Fibroblast of upper back skin (primary cell): ENCODE measurements at regions not wholly inside any gene's neighbourhood (a gene's known extent, or its start where the extent isn't known, plus 50 kb on each side); places are given as distances from the start of the nearest gene placed in this dataset.
A peak's percentile ranks its signal among the peaks of the same experiment; 100 is the strongest.

ENCODE experiments used
- DNase-seq: peaks from one replicate; pipeline ENCODE4 v3.0.0-alpha.2; 2013

GRCh38 chr15:35663956-35664355 is 118.0 kb upstream of the DPH6 start:
- DNase-seq = no peak

- DNase-seq = no peak
Measured at GRCh38 chr15:35665896-35666536, 120.1 kb upstream of the DPH6 start.

- DNase-seq = no peak
Measured at GRCh38 chr15:35667908-35668307, 121.9 kb upstream of the DPH6 start.

DNA sequence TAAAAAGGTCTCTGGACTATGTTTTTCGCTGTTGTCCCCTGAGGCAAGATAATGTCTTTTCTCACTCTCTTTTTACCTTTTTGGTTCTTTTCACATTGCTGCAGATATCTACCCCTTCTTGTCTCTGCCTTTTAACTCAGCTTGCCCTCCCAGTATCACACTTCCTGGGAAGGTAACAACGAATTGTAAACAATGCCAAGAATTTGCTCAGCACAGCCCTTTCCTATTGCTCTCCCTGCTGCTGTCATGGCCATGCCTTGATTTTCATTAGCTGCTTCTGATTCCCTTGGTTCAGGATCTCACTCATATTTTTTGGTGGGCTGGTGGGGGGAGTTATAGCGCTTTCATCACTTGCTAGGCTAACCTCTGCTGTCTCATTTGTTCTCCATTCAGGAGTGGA is 123.1 kb upstream of the DPH6 start:
- DNase-seq = no peak

DNA sequence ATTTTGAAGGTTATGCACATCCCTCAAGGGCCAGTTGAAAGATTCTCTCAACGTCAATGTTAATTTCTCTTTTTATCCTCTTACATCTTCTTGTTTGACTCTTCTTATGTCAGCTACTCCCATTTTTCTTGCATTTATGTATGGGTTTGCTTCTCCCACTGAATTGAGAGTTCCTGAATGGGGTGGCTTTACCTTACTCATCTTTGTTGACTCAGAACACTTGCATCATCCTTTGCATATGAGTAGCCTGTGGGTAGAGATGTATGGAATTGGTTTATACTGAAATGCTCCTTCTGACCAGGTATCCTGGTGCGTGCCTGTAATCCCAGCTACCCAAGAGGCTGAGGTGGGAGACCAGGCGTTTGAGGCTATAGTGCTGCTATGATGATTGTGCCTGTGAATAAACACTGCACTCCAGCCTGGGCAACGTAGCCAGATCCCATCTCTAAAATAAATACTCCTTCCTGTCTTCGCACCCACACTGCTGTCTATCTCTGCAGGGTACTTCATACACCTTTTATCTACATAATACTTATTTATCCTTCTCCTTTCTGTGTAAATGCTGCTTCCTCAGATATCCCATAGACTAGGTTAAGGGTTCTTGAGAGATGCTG is 123.6 kb upstream of the DPH6 start:
- peak; percentile 42 for DNase-seq

- no peak for DNase-seq
Measured at GRCh38 chr15:35671197-35671596, 125.2 kb upstream of the DPH6 start.

DNA sequence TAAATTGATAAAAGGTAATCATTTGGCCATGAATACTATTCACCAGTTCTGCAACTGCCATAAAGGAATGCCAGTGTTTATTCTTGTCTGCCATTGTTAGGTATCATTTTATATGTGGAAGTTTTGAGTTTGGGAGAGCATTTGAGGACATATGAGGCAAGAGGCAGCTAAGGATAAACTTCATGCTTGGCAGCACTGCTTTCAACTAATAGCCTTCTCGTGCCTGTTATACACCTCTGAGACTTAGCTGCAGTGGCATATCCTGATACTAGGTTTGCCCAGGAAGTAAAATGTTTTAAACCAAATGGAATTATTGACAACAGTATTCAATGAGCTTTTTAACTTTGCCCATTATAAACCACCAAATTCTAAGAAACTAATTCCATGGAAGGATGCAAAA is 126.0 kb upstream of the DPH6 start:
- DNase-seq = no peak

- DNase-seq = no peak
Measured at GRCh38 chr15:35673093-35673684, 127.2 kb upstream of the DPH6 start.

GRCh38 chr15:35674873-35675781 is 129.2 kb upstream of the DPH6 start:
- peak; percentile 73 for DNase-seq

DNA sequence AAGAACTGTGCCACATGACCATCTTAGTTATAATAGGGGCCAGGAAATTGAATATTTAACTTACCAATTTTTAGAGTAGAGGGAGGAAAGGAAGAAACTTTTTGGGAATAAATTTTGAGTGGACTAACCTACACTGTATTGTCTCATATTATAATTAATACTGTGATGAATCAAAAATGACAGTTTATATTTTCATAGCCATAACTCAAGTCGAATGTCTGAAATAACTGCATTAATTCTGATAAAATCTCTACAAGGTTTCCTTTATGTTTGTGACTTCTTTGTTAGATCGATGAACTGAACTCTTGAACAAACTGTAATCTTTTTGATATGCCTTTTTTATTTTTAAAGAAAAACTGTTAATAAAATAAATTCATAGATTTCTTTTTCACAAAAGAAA is 132.8 kb upstream of the DPH6 start:
- DNase-seq = no peak

DNA sequence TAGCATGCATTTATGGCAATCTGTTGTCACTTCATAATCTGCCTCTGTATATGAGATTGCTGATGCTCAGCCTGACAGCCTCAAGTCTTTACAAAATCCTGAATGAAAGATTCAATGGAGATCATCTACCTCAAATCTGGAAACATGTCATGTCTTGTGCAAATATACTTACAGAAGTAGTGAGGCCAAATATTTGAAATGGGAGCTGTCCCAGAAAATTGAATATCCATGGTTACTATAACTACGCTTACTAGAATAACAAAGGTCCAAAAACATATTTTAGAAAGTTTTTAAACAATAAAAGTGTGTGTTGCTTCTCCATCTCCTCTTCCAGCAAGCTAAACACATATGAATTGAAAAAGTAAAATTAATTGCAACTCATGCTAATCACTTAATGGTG is 133.2 kb upstream of the DPH6 start:
- no peak for DNase-seq

DNA sequence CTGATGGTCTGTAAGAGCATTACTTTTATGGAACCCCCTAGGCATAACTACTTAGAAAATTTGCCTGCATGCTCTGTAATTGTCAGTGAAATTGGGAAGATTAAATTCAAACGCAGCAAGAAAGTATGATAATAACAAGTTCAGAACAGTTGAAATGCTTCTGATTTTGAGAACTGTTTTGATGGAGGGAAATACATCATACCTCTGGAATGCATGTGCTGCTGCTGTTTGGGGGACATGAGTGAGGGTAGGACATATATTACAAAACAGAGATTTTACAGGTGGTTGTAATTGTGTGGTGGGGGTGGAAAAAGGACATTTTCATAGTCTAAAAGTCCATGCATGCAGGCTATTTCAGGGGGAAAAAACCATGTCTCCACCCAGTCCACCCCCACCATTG is 135.0 kb upstream of the DPH6 start:
- peak; percentile 41 for DNase-seq

GRCh38 chr15:35686347-35686746 is 140.4 kb upstream of the DPH6 start:
- no peak for DNase-seq

GRCh38 chr15:35689266-35689665 is 143.3 kb upstream of the DPH6 start:
- no peak for DNase-seq

- DNase-seq = no peak
Measured at GRCh38 chr15:35690089-35690488, 144.1 kb upstream of the DPH6 start.

- peak; percentile 59 for DNase-seq
Measured at GRCh38 chr15:35690698-35691116, 144.7 kb upstream of the DPH6 start.

- DNase-seq = no peak
Measured at GRCh38 chr15:35691173-35691761, 145.3 kb upstream of the DPH6 start.

- peak; percentile 57 for DNase-seq
Measured at GRCh38 chr15:35691891-35692867, 146.2 kb upstream of the DPH6 start.

GRCh38 chr15:35693286-35693685 is 147.3 kb upstream of the DPH6 start:
- peak; percentile 58 for DNase-seq

DNA sequence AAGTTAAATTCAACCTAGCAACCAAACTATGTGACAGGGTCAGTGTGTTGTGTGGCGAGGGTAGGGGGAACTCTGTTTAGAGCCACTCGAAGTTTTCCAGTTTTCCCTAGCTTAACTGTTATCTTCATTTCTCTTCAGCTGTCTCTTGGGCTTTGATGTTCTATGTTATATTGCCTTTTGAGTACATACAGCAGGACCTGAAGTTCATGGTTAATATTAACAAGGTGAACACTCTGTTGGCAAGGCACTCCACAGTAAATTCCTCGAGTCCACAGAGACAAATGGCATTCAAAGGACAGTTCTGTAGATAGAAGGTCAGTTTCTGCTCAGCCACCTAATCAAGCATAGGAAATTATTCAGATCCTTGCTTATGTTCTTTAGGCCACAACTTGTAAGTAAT is 147.9 kb upstream of the DPH6 start:
- DNase-seq = no peak

- no peak for DNase-seq
Measured at GRCh38 chr15:35695003-35695402, 149.0 kb upstream of the DPH6 start.

GRCh38 chr15:35696767-35697231 is 150.8 kb upstream of the DPH6 start:
- peak; percentile 90 for DNase-seq
